ENCODE measurements at regions not wholly inside any gene's neighbourhood (a gene's known extent, or its start where the extent isn't known, plus 50 kb on each side); places are given as distances from the start of the nearest gene placed in this dataset.
A peak's percentile ranks its signal among the peaks of the same experiment; 100 is the strongest.

GRCh38 chr11:90757849-90758494 is 535.1 kb upstream of the CHORDC1 start:
- no peaks in the 10 kb centered on the region for H3K36me3 ChIP-seq (ENCODE audit: insufficient read depth, low read depth, low read length)
- H3K27ac ChIP-seq (ENCODE audit: low read length): no peak overlapping the region
- no peaks in the 10 kb centered on the region for H3K9me3 ChIP-seq (ENCODE audit: insufficient read depth, low read depth, low read length)
- no peaks in the 10 kb centered on the region for H3K4me1 ChIP-seq (ENCODE audit: insufficient read depth, low read length)
- H3K27me3 ChIP-seq (ENCODE audit: insufficient read depth, low read length): no peaks in the 10 kb centered on the region
- no peak overlapping the region for H3K4me3 ChIP-seq (ENCODE audit: low read length)
- H3K9ac ChIP-seq (ENCODE audit: low read depth, low read length): no peak overlapping the region

- Histone ChIP-seq H3K27ac (ENCODE audit: low read length) (no peak overlapping the region), H3K9ac (ENCODE audit: low read depth, low read length) (no peak overlapping the region), H3K4me3 (ENCODE audit: low read length) (no peak overlapping the region), H3K27me3 (ENCODE audit: insufficient read depth, low read length) (no peaks in the 10 kb centered on the region), H3K4me1 (ENCODE audit: insufficient read depth, low read length) (no peaks in the 10 kb centered on the region), H3K9me3 (ENCODE audit: insufficient read depth, low read depth, low read length) (no peaks in the 10 kb centered on the region), H3K36me3 (ENCODE audit: insufficient read depth, low read depth, low read length) (no peaks in the 10 kb centered on the region)
Observed at GRCh38 chr11:90756617-90757016, 533.8 kb upstream of the CHORDC1 start.

GRCh38 chr11:90753546-90753945 is 530.7 kb upstream of the CHORDC1 start:
- Histone ChIP-seq H3K36me3 (ENCODE audit: insufficient read depth, low read depth, low read length) (no peaks in the 10 kb centered on the region), H3K4me3 (ENCODE audit: low read length) (no peak overlapping the region), H3K27me3 (ENCODE audit: insufficient read depth, low read length) (no peaks in the 10 kb centered on the region), H3K27ac (ENCODE audit: low read length) (no peak overlapping the region), H3K9me3 (ENCODE audit: insufficient read depth, low read depth, low read length) (no peaks in the 10 kb centered on the region), H3K4me1 (ENCODE audit: insufficient read depth, low read length) (no peaks in the 10 kb centered on the region), H3K9ac (ENCODE audit: low read depth, low read length) (no peak overlapping the region)

- H3K27me3 ChIP-seq (ENCODE audit: insufficient read depth, low read length): no peaks in the 10 kb centered on the region
- no peak overlapping the region for H3K9ac ChIP-seq (ENCODE audit: low read depth, low read length)
- H3K36me3 ChIP-seq (ENCODE audit: insufficient read depth, low read depth, low read length): no peaks in the 10 kb centered on the region
- H3K27ac ChIP-seq (ENCODE audit: low read length): no peak overlapping the region
- no peaks in the 10 kb centered on the region for H3K4me1 ChIP-seq (ENCODE audit: insufficient read depth, low read length)
- peaks cover 22% of the 10 kb centered on the region; the same call in 1 of the 2 replicates for H3K9me3 ChIP-seq (ENCODE audit: insufficient read depth, low read depth, low read length)
- no peak overlapping the region for H3K4me3 ChIP-seq (ENCODE audit: low read length)
Observed at GRCh38 chr11:90747057-90747456, 524.2 kb upstream of the CHORDC1 start.

GRCh38 chr11:90744169-90744568 is 521.3 kb upstream of the CHORDC1 start:
- Histone ChIP-seq H3K4me3 (ENCODE audit: low read length) (no peak overlapping the region), H3K27me3 (ENCODE audit: insufficient read depth, low read length) (no peaks in the 10 kb centered on the region), H3K4me1 (ENCODE audit: insufficient read depth, low read length) (no peaks in the 10 kb centered on the region), H3K9me3 (ENCODE audit: insufficient read depth, low read depth, low read length) (peaks cover 22% of the 10 kb centered on the region; the same call in 1 of the 2 replicates), H3K36me3 (ENCODE audit: insufficient read depth, low read depth, low read length) (no peaks in the 10 kb centered on the region), H3K9ac (ENCODE audit: low read depth, low read length) (no peak overlapping the region), H3K27ac (ENCODE audit: low read length) (no peak overlapping the region)

GRCh38 chr11:90738799-90739198 is 516.0 kb upstream of the CHORDC1 start:
- Histone ChIP-seq H3K4me3 (ENCODE audit: low read length) (no peak overlapping the region), H3K9me3 (ENCODE audit: insufficient read depth, low read depth, low read length) (no peaks in the 10 kb centered on the region), H3K27me3 (ENCODE audit: insufficient read depth, low read length) (no peaks in the 10 kb centered on the region)

GRCh38 chr11:90737444-90738050 is 514.7 kb upstream of the CHORDC1 start:
- H3K36me3 ChIP-seq (ENCODE audit: insufficient read depth, low read depth, low read length): no peaks in the 10 kb centered on the region
- H3K9me3 ChIP-seq (ENCODE audit: insufficient read depth, low read depth, low read length): no peaks in the 10 kb centered on the region
- no peak overlapping the region for H3K9ac ChIP-seq (ENCODE audit: low read depth, low read length)
- H3K4me3 ChIP-seq (ENCODE audit: low read length): peak overlapping the region; percentile 13; the same call in 1 of the 2 replicates
- peaks cover 9% of the 10 kb centered on the region; the same call in 1 of the 2 replicates for H3K4me1 ChIP-seq (ENCODE audit: insufficient read depth, low read length)
- H3K27me3 ChIP-seq (ENCODE audit: insufficient read depth, low read length): no peaks in the 10 kb centered on the region
- H3K27ac ChIP-seq (ENCODE audit: low read length): no peak overlapping the region

More at GRCh38 chr11:90738799-90739198, 516.0 kb upstream of the CHORDC1 start:
- H3K27ac ChIP-seq (ENCODE audit: low read length): no peak overlapping the region
- peaks cover 9% of the 10 kb centered on the region; the same call in 1 of the 2 replicates for H3K4me1 ChIP-seq (ENCODE audit: insufficient read depth, low read length)
- H3K9ac ChIP-seq (ENCODE audit: low read depth, low read length): no peak overlapping the region
- no peaks in the 10 kb centered on the region for H3K36me3 ChIP-seq (ENCODE audit: insufficient read depth, low read depth, low read length)

- H3K4me3 ChIP-seq (ENCODE audit: low read length): no peak overlapping the region
- H3K9ac ChIP-seq (ENCODE audit: low read depth, low read length): no peak overlapping the region
- no peaks in the 10 kb centered on the region for H3K36me3 ChIP-seq (ENCODE audit: insufficient read depth, low read depth, low read length)
- H3K27me3 ChIP-seq (ENCODE audit: insufficient read depth, low read length): no peaks in the 10 kb centered on the region
- H3K9me3 ChIP-seq (ENCODE audit: insufficient read depth, low read depth, low read length): no peaks in the 10 kb centered on the region
- H3K4me1 ChIP-seq (ENCODE audit: insufficient read depth, low read length): peaks cover 5% of the 10 kb centered on the region; the same call in 1 of the 2 replicates
- H3K27ac ChIP-seq (ENCODE audit: low read length): no peak overlapping the region
Observed at GRCh38 chr11:90732486-90732885, 509.6 kb upstream of the CHORDC1 start.

GRCh38 chr11:90723475-90723874 is 500.6 kb upstream of the CHORDC1 start:
- H3K36me3 ChIP-seq (ENCODE audit: insufficient read depth, low read depth, low read length): no peaks in the 10 kb centered on the region
- no peak overlapping the region for H3K27ac ChIP-seq (ENCODE audit: low read length)
- no peaks in the 10 kb centered on the region; the same call in 1 of the 2 replicates for H3K9me3 ChIP-seq (ENCODE audit: insufficient read depth, low read depth, low read length)
- H3K4me1 ChIP-seq (ENCODE audit: insufficient read depth, low read length): no peaks in the 10 kb centered on the region
- H3K27me3 ChIP-seq (ENCODE audit: insufficient read depth, low read length): no peaks in the 10 kb centered on the region
- no peak overlapping the region for H3K9ac ChIP-seq (ENCODE audit: low read depth, low read length)
- H3K4me3 ChIP-seq (ENCODE audit: low read length): no peak overlapping the region

- no peaks in the 10 kb centered on the region for H3K36me3 ChIP-seq (ENCODE audit: insufficient read depth, low read depth, low read length)
- no peak overlapping the region for H3K4me3 ChIP-seq (ENCODE audit: low read length)
- no peaks in the 10 kb centered on the region; the same call in 1 of the 2 replicates for H3K9me3 ChIP-seq (ENCODE audit: insufficient read depth, low read depth, low read length)
- H3K4me1 ChIP-seq (ENCODE audit: insufficient read depth, low read length): no peaks in the 10 kb centered on the region
- no peak overlapping the region for H3K9ac ChIP-seq (ENCODE audit: low read depth, low read length)
- H3K27me3 ChIP-seq (ENCODE audit: insufficient read depth, low read length): no peaks in the 10 kb centered on the region
- H3K27ac ChIP-seq (ENCODE audit: low read length): no peak overlapping the region
Observed at GRCh38 chr11:90722552-90723190, 499.8 kb upstream of the CHORDC1 start.

- Histone ChIP-seq H3K9me3 (ENCODE audit: insufficient read depth, low read depth, low read length) (peaks cover 6% of the 10 kb centered on the region; the same call in 1 of the 2 replicates), H3K27me3 (ENCODE audit: insufficient read depth, low read length) (no peaks in the 10 kb centered on the region), H3K36me3 (ENCODE audit: insufficient read depth, low read depth, low read length) (no peaks in the 10 kb centered on the region), H3K4me1 (ENCODE audit: insufficient read depth, low read length) (no peaks in the 10 kb centered on the region), H3K9ac (ENCODE audit: low read depth, low read length) (no peak overlapping the region), H3K4me3 (ENCODE audit: low read length) (no peak overlapping the region), H3K27ac (ENCODE audit: low read length) (no peak overlapping the region)
Observed at GRCh38 chr11:90717522-90717921, 494.7 kb upstream of the CHORDC1 start.

GRCh38 chr11:90705661-90706060 is 482.8 kb upstream of the CHORDC1 start:
- H3K9ac ChIP-seq (ENCODE audit: low read depth, low read length): no peak overlapping the region
- H3K4me1 ChIP-seq (ENCODE audit: insufficient read depth, low read length): 0 out of 2 replicates have a peak, but pooled peaks cover 3% of the 10 kb centered on the region
- no peaks in the 10 kb centered on the region for H3K36me3 ChIP-seq (ENCODE audit: insufficient read depth, low read depth, low read length)
- no peaks in the 10 kb centered on the region for H3K27me3 ChIP-seq (ENCODE audit: insufficient read depth, low read length)
- H3K9me3 ChIP-seq (ENCODE audit: insufficient read depth, low read depth, low read length): no peaks in the 10 kb centered on the region
- H3K4me3 ChIP-seq (ENCODE audit: low read length): no peak overlapping the region
- H3K27ac ChIP-seq (ENCODE audit: low read length): no peak overlapping the region

Data from iPS-20b (cell line).